H9 (cell line): ENCODE measurements at regions not wholly inside any gene's neighbourhood (a gene's known extent, or its start where the extent isn't known, plus 50 kb on each side); places are given as distances from the start of the nearest gene placed in this dataset.
"Not testable (repeated sequence)": the region's sequence is repeated elsewhere in the genome, so short reads cannot be mapped to it uniquely, and the experiment has no call there.

ENCODE experiments used
- DNase-seq: peaks from one replicate; pipeline ENCODE4 v3.0.0-alpha.2; 2017
- H2AFZ ChIP-seq: one replicate; pipeline ENCODE4 v1.6.1; 2013; ENCODE audit warnings: mild to moderate bottlenecking, low read length, control low read depth, moderate library complexity
- H2AK5ac ChIP-seq: 2 replicates; pipeline ENCODE4 v1.6.1; 2013; ENCODE audit warnings: low read length, control low read depth, mixed read lengths; ENCODE audit not compliant: insufficient read length
- H2BK120ac ChIP-seq: one replicate; pipeline ENCODE4 v1.6.1; 2013; ENCODE audit warnings: low read depth, mild to moderate bottlenecking, low read length, control low read depth, inconsistent platforms; ENCODE audit not compliant: poor library complexity, severe bottlenecking
- H2BK12ac ChIP-seq: 2 replicates; pipeline ENCODE4 v1.6.1; 2013; ENCODE audit warnings: low read length, control low read depth, mixed read lengths, low read depth; ENCODE audit not compliant: insufficient read length
- H2BK15ac ChIP-seq: 2 replicates; pipeline ENCODE4 v1.6.1; 2013; ENCODE audit warnings: low read depth, low read length, control low read depth
- H2BK20ac ChIP-seq: one replicate; pipeline ENCODE4 v1.6.1; 2013; ENCODE audit warnings: low read depth, mild to moderate bottlenecking, low read length, control low read depth, inconsistent platforms; ENCODE audit not compliant: poor library complexity, severe bottlenecking
- H2BK5ac ChIP-seq: 2 replicates; pipeline ENCODE4 v1.6.1; 2013; ENCODE audit warnings: low read length, control low read depth, mixed read lengths; ENCODE audit not compliant: insufficient read length
- H3K14ac ChIP-seq: 2 replicates; pipeline ENCODE4 v1.6.1; 2013; ENCODE audit warnings: low read length, control low read depth; ENCODE audit not compliant: insufficient read depth
- H3K18ac ChIP-seq: 2 replicates; pipeline ENCODE4 v1.6.1; 2013; ENCODE audit warnings: low read depth, mild to moderate bottlenecking, mixed read lengths, low read length, control low read depth; ENCODE audit not compliant: insufficient read length
- H3K23ac ChIP-seq: 2 replicates; pipeline ENCODE4 v1.6.1; 2013; ENCODE audit warnings: low read length, control low read depth, mixed read lengths, low read depth; ENCODE audit not compliant: insufficient read length
- H3K23me2 ChIP-seq: 2 replicates; pipeline ENCODE4 v1.6.1; 2013; ENCODE audit warnings: low read depth, mild to moderate bottlenecking, mixed read lengths, low read length, control low read depth; ENCODE audit not compliant: insufficient read length, poor library complexity, severe bottlenecking
- H3K27ac ChIP-seq: 2 replicates; pipeline ENCODE4 v1.5.1; 2013; ENCODE audit warnings: low read length, control low read depth, mixed read lengths, low read depth; ENCODE audit not compliant: insufficient read length
- H3K27me3 ChIP-seq: 2 replicates; pipeline ENCODE4 v1.6.1; 2013; ENCODE audit warnings: low read length, control low read depth, inconsistent platforms; ENCODE audit not compliant: insufficient read depth
- H3K4ac ChIP-seq: 2 replicates; pipeline ENCODE4 v1.6.1; 2013; ENCODE audit warnings: low read depth, mild to moderate bottlenecking, control low read depth, inconsistent platforms, low read length, moderate library complexity
- H3K4me1 ChIP-seq: 2 replicates; pipeline ENCODE4 v1.6.1; 2013; ENCODE audit warnings: low read length, control low read depth, inconsistent platforms; ENCODE audit not compliant: insufficient read depth
- H3K4me2 ChIP-seq: 2 replicates; pipeline ENCODE4 v1.6.1; 2013; ENCODE audit warnings: low read length, control low read depth, mixed read lengths; ENCODE audit not compliant: insufficient read length, insufficient read depth
- H3K56ac ChIP-seq: 2 replicates; pipeline ENCODE4 v1.6.1; 2013; ENCODE audit warnings: low read depth, mild to moderate bottlenecking, mixed read lengths, low read length, control low read depth; ENCODE audit not compliant: insufficient read length
- H3K79me1 ChIP-seq: 2 replicates; pipeline ENCODE4 v1.6.1; 2013; ENCODE audit warnings: low read depth, mild to moderate bottlenecking, moderate library complexity, low read length, control low read depth, inconsistent platforms; ENCODE audit not compliant: insufficient read depth, poor library complexity, severe bottlenecking
- H3K79me2 ChIP-seq: 2 replicates; pipeline ENCODE4 v1.6.1; 2013; ENCODE audit warnings: low read length, control low read depth, inconsistent platforms; ENCODE audit not compliant: insufficient read depth
- H3K9ac ChIP-seq: 2 replicates; pipeline ENCODE4 v1.6.1; 2013; ENCODE audit warnings: low read length, control low read depth, mixed read lengths; ENCODE audit not compliant: insufficient read length; ENCODE audit errors: extremely low read depth
- H3K9me3 ChIP-seq: one replicate; pipeline ENCODE4 v1.6.1; 2013; ENCODE audit warnings: low read depth, low read length, inconsistent platforms; ENCODE audit not compliant: control insufficient read depth
- H3T11ph ChIP-seq: one replicate; pipeline ENCODE4 v1.6.1; 2013; ENCODE audit warnings: mild to moderate bottlenecking, low read length, control low read depth, inconsistent platforms
- H4K20me1 ChIP-seq: one replicate; pipeline ENCODE4 v1.6.1; 2013; ENCODE audit not compliant: control insufficient read depth, insufficient read length, insufficient read depth
- H4K5ac ChIP-seq: 2 replicates; pipeline ENCODE4 v1.6.1; 2013; ENCODE audit warnings: low read depth, mild to moderate bottlenecking, mixed read lengths, low read length, control low read depth; ENCODE audit not compliant: insufficient read length
- H4K8ac ChIP-seq: replicated peaks from 2 replicates; pipeline ENCODE4 v1.6.1; 2013; ENCODE audit warnings: low read length, control low read depth, mixed read lengths, low read depth; ENCODE audit not compliant: insufficient read length
- H4K91ac ChIP-seq: 2 replicates; pipeline ENCODE4 v1.6.1; 2013; ENCODE audit warnings: low read depth, mild to moderate bottlenecking, moderate library complexity, mixed read lengths, low read length, control low read depth; ENCODE audit not compliant: insufficient read length
- H3K27ac Mint-ChIP-seq, 3 experiments: 2 replicates in 2 of 3; 3 replicates in 1 of 3; pipeline ENCODE4 v1.8.0; 2020 to 2021; ENCODE audit warnings: mixed read lengths in 3 of 3, mild to moderate bottlenecking in 1 of 3, moderate library complexity in 1 of 3
- H3K27me3 Mint-ChIP-seq: 2 replicates; pipeline ENCODE4 v1.8.0; 2021; ENCODE audit warnings: low read depth, mild to moderate bottlenecking, moderate library complexity, mixed read lengths
- H3K36me3 Mint-ChIP-seq, 3 experiments: 2 replicates in 2 of 3; 3 replicates in 1 of 3; pipeline ENCODE4 v1.8.0; 2020 to 2021; ENCODE audit warnings: low read depth in 3 of 3, mixed read lengths in 3 of 3; ENCODE audit not compliant: insufficient read depth in 1 of 3
- H3K4me1 Mint-ChIP-seq, 2 experiments: 2 replicates each; pipeline ENCODE4 v1.8.0; 2020; ENCODE audit warnings: mixed read lengths in 2 of 2
- H3K4me3 Mint-ChIP-seq, 2 experiments: 2 replicates in 1 of 2; 3 replicates in 1 of 2; pipeline ENCODE4 v1.8.0; 2020 to 2021; ENCODE audit warnings: mild to moderate bottlenecking in 2 of 2, mixed read lengths in 2 of 2, moderate library complexity in 1 of 2
- H3K9me3 Mint-ChIP-seq, 2 experiments: 2 replicates in 1 of 2; 3 replicates in 1 of 2; pipeline ENCODE4 v1.8.0; 2020; ENCODE audit warnings: mild to moderate bottlenecking in 2 of 2, mixed read lengths in 2 of 2, moderate library complexity in 1 of 2
- WGBS: extraction: QIAGEN DNeasy Blood & Tissue Kit; methylation state at CpG from one replicate; pipeline ENCODE4 v1.1.7; 2013; ENCODE audit warnings: missing lambda C conversion rate, low lambda C conversion rate, mixed read lengths; ENCODE audit not compliant: insufficient read length; ENCODE audit errors: extremely low coverage; 5-methylcytosine and 5-hydroxymethylcytosine counted together
- TF ChIP-seq, protein P1 (sequence below): fragments of 200-600 bp; sonication (generic); conservative IDR thresholded peaks from 3 replicates; pipeline ENCODE4 v1.8.0; 2021; ENCODE audit warnings: antibody characterized with exemption, mild to moderate bottlenecking

DNA sequence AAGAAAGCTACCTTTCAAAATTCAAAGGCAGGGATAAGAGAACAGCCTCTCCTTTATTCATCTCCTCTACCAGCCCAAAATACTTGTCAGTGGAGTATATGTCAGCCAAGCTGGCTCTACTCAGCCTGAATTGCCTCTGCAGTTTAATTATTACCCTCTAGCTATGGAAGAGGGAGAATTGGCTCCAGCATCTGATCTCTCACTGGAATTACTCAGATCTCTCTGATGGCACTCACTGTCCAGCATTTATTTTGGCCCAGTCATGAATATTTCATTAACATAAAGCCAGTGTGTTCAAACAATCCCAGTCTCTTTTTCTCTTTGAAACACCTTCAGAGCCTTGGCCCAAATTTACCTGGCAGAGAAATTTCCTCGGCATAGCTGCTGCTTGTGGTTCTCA, 58.6 kb upstream of the TMEM108 start:
- Histone ChIP-seq H3K4me2 (no peak overlapping the region), H2BK5ac (no peak overlapping the region), H4K8ac (no peak overlapping the region), H2AFZ (no peak overlapping the region), H4K91ac (no peak overlapping the region), H3K4me1 (no peaks in the 10 kb centered on the region), H3K18ac (no peak overlapping the region), H2BK120ac (no peak overlapping the region), H3K56ac (no peak overlapping the region), H4K20me1 (no peaks in the 10 kb centered on the region), H4K5ac (no peak overlapping the region), H3K27me3 (no peaks in the 10 kb centered on the region), H3K79me1 (no peaks in the 10 kb centered on the region), H3K9ac (no peak overlapping the region), H3K27ac (no peak overlapping the region), H3K9me3 (no peaks in the 10 kb centered on the region), H3K23ac (no peak overlapping the region), H2BK20ac (no peak overlapping the region), H2AK5ac (no peak overlapping the region), H3K79me2 (no peaks in the 10 kb centered on the region), H2BK12ac (no peak overlapping the region), H3K4ac (no peak overlapping the region), H3K14ac (no peak overlapping the region), H2BK15ac (no peak overlapping the region), H3T11ph (no peak overlapping the region), H3K23me2 (no peaks in the 10 kb centered on the region)
- WGBS: no CpG with 5 or more reads among the region's 1 CpG
- Mint-ChIP-seq H3K9me3 (no peaks in the 10 kb centered on the region), H3K36me3 (no peaks in the 10 kb centered on the region), H3K4me3 (no peak overlapping the region), H3K4me1 (no peaks in the 10 kb centered on the region), H3K27me3 (no peaks in the 10 kb centered on the region; the same call in 1 of the 2 replicates), H3K27ac (no peak overlapping the region)
- no peak for DNase-seq
- TF ChIP-seq, protein P1, sequence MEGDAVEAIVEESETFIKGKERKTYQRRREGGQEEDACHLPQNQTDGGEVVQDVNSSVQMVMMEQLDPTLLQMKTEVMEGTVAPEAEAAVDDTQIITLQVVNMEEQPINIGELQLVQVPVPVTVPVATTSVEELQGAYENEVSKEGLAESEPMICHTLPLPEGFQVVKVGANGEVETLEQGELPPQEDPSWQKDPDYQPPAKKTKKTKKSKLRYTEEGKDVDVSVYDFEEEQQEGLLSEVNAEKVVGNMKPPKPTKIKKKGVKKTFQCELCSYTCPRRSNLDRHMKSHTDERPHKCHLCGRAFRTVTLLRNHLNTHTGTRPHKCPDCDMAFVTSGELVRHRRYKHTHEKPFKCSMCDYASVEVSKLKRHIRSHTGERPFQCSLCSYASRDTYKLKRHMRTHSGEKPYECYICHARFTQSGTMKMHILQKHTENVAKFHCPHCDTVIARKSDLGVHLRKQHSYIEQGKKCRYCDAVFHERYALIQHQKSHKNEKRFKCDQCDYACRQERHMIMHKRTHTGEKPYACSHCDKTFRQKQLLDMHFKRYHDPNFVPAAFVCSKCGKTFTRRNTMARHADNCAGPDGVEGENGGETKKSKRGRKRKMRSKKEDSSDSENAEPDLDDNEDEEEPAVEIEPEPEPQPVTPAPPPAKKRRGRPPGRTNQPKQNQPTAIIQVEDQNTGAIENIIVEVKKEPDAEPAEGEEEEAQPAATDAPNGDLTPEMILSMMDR: no peak

DNA sequence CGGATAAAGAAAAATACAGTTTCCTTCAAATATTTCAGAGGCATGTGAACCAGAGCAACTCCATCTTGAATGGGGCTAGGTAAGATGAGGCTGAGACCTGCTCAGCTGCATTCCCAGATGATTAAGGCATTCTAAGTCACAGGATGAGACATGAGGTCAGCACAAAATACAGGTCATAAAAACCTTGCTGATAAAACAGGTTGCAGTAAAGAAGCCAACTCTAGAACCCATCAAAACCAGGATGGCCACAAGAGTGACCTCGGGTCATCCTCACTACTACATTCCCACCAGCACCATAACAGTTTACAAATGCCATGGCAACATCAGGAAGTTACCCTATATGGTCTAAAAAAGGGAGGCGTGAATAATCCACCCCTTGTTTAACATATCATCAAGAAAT, 59.2 kb upstream of the TMEM108 start:
- not testable (repeated sequence) for H2AFZ ChIP-seq, H3K27ac Mint-ChIP-seq, H3K27ac ChIP-seq, DNase-seq, H4K8ac ChIP-seq, H2BK5ac ChIP-seq, H2BK15ac ChIP-seq, H3K4me1 ChIP-seq, H4K91ac ChIP-seq, H3K4me1 Mint-ChIP-seq, H3T11ph ChIP-seq, H3K36me3 Mint-ChIP-seq, H4K5ac ChIP-seq, H2AK5ac ChIP-seq, H3K23me2 ChIP-seq, H3K4me3 Mint-ChIP-seq, H2BK12ac ChIP-seq, H3K56ac ChIP-seq, H3K27me3 ChIP-seq, H2BK120ac ChIP-seq, H3K9me3 Mint-ChIP-seq, H3K14ac ChIP-seq, H4K20me1 ChIP-seq, H3K79me1 ChIP-seq, H3K23ac ChIP-seq, H3K27me3 Mint-ChIP-seq, H3K9me3 ChIP-seq, H3K4ac ChIP-seq, H3K4me2 ChIP-seq, H3K9ac ChIP-seq, H3K18ac ChIP-seq, H2BK20ac ChIP-seq, H3K79me2 ChIP-seq
- no CpG with 5 or more reads among the region's 3 CpGs for WGBS
